DOHH2 (cell line): ENCODE measurements at regions not wholly inside any gene's neighbourhood (a gene's known extent, or its start where the extent isn't known, plus 50 kb on each side); places are given as distances from the start of the nearest gene placed in this dataset.

Source experiments
- EZH2phosphoT487 ChIP-seq: fragments of 200-600 bp; sonication (generic); IDR thresholded peaks from 2 replicates; pipeline ENCODE4 v1.6.1; 2017; ENCODE audit warnings: borderline replicate concordance, mild to moderate bottlenecking, antibody characterized with exemption, low read length, moderate library complexity, mixed read lengths
- TF ChIP-seq, protein P1 (sequence below): fragments of 200-600 bp; sonication (generic); IDR thresholded peaks from one replicate; pipeline ENCODE4 v1.5.1; 2014; ENCODE audit warnings: antibody characterized with exemption, mild to moderate bottlenecking, low read depth, low read length; ENCODE audit not compliant: poor library complexity, severe bottlenecking

DNA sequence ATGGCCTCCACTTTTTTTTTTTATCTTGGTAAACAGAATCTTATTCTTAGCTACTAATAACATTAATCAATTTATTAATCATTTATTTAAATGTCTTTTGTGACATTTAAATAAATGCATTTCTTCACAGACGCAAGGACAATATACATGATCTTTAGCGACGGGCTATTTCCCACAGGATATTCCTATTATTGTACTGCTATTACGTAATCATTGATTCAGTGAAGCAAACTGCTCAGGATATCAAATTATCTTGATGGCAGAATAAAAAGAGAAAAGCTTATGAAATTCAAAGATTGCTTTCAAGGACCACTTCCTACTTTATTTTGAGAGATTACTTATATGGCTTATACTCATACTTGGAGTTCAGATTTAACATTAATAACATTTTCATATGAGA lies 114.1 kb downstream of the FAM9B start:
- TF ChIP-seq, protein P1, sequence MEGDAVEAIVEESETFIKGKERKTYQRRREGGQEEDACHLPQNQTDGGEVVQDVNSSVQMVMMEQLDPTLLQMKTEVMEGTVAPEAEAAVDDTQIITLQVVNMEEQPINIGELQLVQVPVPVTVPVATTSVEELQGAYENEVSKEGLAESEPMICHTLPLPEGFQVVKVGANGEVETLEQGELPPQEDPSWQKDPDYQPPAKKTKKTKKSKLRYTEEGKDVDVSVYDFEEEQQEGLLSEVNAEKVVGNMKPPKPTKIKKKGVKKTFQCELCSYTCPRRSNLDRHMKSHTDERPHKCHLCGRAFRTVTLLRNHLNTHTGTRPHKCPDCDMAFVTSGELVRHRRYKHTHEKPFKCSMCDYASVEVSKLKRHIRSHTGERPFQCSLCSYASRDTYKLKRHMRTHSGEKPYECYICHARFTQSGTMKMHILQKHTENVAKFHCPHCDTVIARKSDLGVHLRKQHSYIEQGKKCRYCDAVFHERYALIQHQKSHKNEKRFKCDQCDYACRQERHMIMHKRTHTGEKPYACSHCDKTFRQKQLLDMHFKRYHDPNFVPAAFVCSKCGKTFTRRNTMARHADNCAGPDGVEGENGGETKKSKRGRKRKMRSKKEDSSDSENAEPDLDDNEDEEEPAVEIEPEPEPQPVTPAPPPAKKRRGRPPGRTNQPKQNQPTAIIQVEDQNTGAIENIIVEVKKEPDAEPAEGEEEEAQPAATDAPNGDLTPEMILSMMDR: no peak
- TF ChIP-seq EZH2phosphoT487: no peak
